Hepatocyte (in vitro differentiated cells): ENCODE measurements at regions not wholly inside any gene's neighbourhood (a gene's known extent, or its start where the extent isn't known, plus 50 kb on each side); places are given as distances from the start of the nearest gene placed in this dataset.

Source experiments
- CTCF ChIP-seq: fragments of 200-600 bp; sonication (generic); IDR thresholded peaks from 2 replicates; pipeline ENCODE4 v1.5.1; 2016; ENCODE audit warnings: antibody characterized with exemption, mild to moderate bottlenecking; ENCODE audit not compliant: poor library complexity
- EZH2phosphoT487 ChIP-seq: fragments of 200-600 bp; sonication (generic); IDR thresholded peaks from one replicate; pipeline ENCODE4 v1.6.1; 2018; ENCODE audit warnings: antibody characterized with exemption, mild to moderate bottlenecking, low read depth, moderate library complexity; ENCODE audit not compliant: unreplicated experiment, severe bottlenecking

- TF ChIP-seq CTCF = no peak
- TF ChIP-seq EZH2phosphoT487 = no peak
Observed at GRCh38 chr5:63155310-63155631, 576.7 kb downstream of the LRRC70 start.
